CD4-positive, CD25-positive, alpha-beta regulatory T cell (primary cell): ENCODE measurements at regions not wholly inside any gene's neighbourhood (a gene's known extent, or its start where the extent isn't known, plus 50 kb on each side); places are given as distances from the start of the nearest gene placed in this dataset.
A peak's percentile ranks its signal among the peaks of the same experiment; 100 is the strongest.

Source experiments
- ATAC-seq, 2 donors: fragments of 150-1000 bp; cut with Tn5 transposase; one replicate each; pipeline ENCODE4 v1.10.0; 2021; ENCODE audit warnings: low read depth in 2 of 2, moderate number of reproducible peaks in 2 of 2, moderate library complexity in 1 of 2
- DNase-seq, 3 donors: peaks; one replicate each; pipeline versions ENCODE4 v3.0.0 to v3.0.0-alpha.2; 2012 to 2022; ENCODE audit warnings: mixed read lengths in 1 of 3
- H3K27ac ChIP-seq: one replicate; pipeline ENCODE4 v1.7.0; 2013; ENCODE audit warnings: mild to moderate bottlenecking, low read length; ENCODE audit not compliant: insufficient read depth, poor library complexity, severe bottlenecking
- H3K27me3 ChIP-seq: one replicate; pipeline ENCODE4 v1.7.0; 2013; ENCODE audit warnings: low read length; ENCODE audit not compliant: control insufficient read depth, insufficient read depth
- H3K36me3 ChIP-seq: one replicate; pipeline ENCODE4 v1.7.0; 2013; ENCODE audit warnings: mild to moderate bottlenecking, low read length, moderate library complexity; ENCODE audit not compliant: control insufficient read depth, insufficient read depth
- H3K4me1 ChIP-seq: 2 replicates; pipeline ENCODE4 v1.7.0; 2013; ENCODE audit warnings: mild to moderate bottlenecking, low read length; ENCODE audit not compliant: insufficient read depth, control insufficient read depth, poor library complexity, severe bottlenecking
- H3K4me3 ChIP-seq: one replicate; pipeline ENCODE4 v1.7.0; 2013; ENCODE audit warnings: low read depth, mild to moderate bottlenecking, low read length, moderate library complexity
- H3K9me3 ChIP-seq, 2 experiments: 1 replicate in 1 of 2; 2 replicates in 1 of 2; pipeline ENCODE4 v1.7.0; 2013; ENCODE audit warnings: low read length in 2 of 2, mild to moderate bottlenecking in 1 of 2, moderate library complexity in 1 of 2; ENCODE audit not compliant: control insufficient read depth in 2 of 2
- H3K27ac Mint-ChIP-seq, 3 donors: one replicate each; pipeline ENCODE4 v1.8.0; 2020 to 2022; ENCODE audit warnings: mild to moderate bottlenecking in 3 of 3, mixed read lengths in 3 of 3, moderate library complexity in 2 of 3
- H3K27me3 Mint-ChIP-seq: one replicate; pipeline ENCODE4 v1.8.0; 2022; ENCODE audit warnings: mild to moderate bottlenecking, mixed read lengths
- H3K36me3 Mint-ChIP-seq: one replicate; pipeline ENCODE4 v1.8.0; 2020; ENCODE audit warnings: mixed read lengths
- H3K4me1 Mint-ChIP-seq, 4 donors: one replicate each; pipeline ENCODE4 v1.8.0; 2020 to 2022; ENCODE audit warnings: mixed read lengths in 4 of 4, mild to moderate bottlenecking in 1 of 4
- H3K4me3 Mint-ChIP-seq, 4 donors: one replicate each; pipeline ENCODE4 v1.8.0; 2020 to 2022; ENCODE audit warnings: mild to moderate bottlenecking in 4 of 4, mixed read lengths in 4 of 4, moderate library complexity in 3 of 4
- H3K9me3 Mint-ChIP-seq, 7 donors: one replicate each; pipeline ENCODE4 v1.8.0; 2020 to 2022; ENCODE audit warnings: mixed read lengths in 7 of 7, mild to moderate bottlenecking in 3 of 7, moderate library complexity in 2 of 7

DNA sequence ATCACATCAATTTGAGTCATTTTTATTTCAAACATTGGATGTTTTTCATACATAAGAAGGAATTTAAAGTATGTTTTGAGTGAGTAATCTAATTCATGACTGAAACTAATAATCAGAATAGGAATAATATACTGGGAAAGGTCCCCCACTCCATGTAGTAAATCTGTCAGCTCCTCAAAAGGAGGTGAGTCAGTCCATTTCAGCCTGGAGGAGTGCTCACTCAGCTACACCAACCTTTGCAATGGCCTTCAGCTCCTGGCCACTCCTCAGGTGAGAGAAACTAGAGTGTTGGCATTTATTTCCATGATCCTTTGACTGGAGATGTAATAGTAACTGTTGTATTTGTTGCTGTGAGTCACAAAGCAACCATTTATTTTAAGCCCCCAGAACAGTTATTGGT lies 744.9 kb upstream of the ARRDC4 start:
- H3K27me3 ChIP-seq: no peaks in the 10 kb centered on the region
- no peaks in the 10 kb centered on the region for H3K9me3 ChIP-seq
- no peaks in the 10 kb centered on the region for H3K4me1 Mint-ChIP-seq
- H3K27ac ChIP-seq: no peak overlapping the region
- no peaks in the 10 kb centered on the region for H3K36me3 ChIP-seq
- H3K27me3 Mint-ChIP-seq: peaks cover 4% of the 10 kb centered on the region
- no peaks in the 10 kb centered on the region for H3K36me3 Mint-ChIP-seq
- peaks cover 0 to 4% (median 0%) of the 10 kb centered on the region in 7 donors for H3K9me3 Mint-ChIP-seq
- DNase-seq: no peak
- H3K4me1 ChIP-seq: no peaks in the 10 kb centered on the region
- no peak overlapping the region for H3K4me3 Mint-ChIP-seq
- no peak overlapping the region for H3K4me3 ChIP-seq
- no peak overlapping the region for H3K27ac Mint-ChIP-seq
- no peak for ATAC-seq

DNA sequence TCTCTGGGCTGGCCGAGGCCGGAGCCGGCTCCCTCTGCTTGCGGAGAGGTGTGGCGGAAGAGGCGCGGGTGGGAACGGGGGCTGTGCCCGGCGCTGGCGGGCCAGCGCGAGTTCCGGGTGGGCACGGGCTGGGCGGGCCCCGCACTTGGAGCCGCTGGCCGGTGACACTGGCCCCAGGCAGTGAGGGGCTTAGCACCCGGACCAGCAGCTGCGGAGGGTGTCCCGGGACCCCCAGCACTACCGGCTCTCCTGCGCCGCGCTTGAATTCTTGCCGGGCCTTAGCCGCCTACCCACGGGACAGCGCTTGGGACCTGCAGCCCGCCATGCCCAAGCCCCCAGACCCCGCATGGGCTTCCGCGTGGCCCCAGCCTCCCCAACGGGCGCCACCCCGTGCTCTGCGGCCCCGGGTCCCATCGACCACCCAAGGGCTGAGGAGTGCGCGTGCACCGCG lies 736.3 kb upstream of the ARRDC4 start:
- Histone ChIP-seq H3K27ac (no peak overlapping the region), H3K9me3 (no peaks in the 10 kb centered on the region), H3K27me3 (no peaks in the 10 kb centered on the region), H3K4me1 (no peaks in the 10 kb centered on the region), H3K4me3 (no peak overlapping the region), H3K36me3 (no peaks in the 10 kb centered on the region)
- no peak for DNase-seq
- Mint-ChIP-seq H3K4me3 (no peak overlapping the region), H3K27me3 (no peaks in the 10 kb centered on the region), H3K4me1 (no peaks in the 10 kb centered on the region), H3K36me3 (no peaks in the 10 kb centered on the region), H3K27ac (no peak overlapping the region), H3K9me3 (peaks cover 0 to 6% (median 2%) of the 10 kb centered on the region in 7 donors)
- ATAC-seq: no peak

DNA sequence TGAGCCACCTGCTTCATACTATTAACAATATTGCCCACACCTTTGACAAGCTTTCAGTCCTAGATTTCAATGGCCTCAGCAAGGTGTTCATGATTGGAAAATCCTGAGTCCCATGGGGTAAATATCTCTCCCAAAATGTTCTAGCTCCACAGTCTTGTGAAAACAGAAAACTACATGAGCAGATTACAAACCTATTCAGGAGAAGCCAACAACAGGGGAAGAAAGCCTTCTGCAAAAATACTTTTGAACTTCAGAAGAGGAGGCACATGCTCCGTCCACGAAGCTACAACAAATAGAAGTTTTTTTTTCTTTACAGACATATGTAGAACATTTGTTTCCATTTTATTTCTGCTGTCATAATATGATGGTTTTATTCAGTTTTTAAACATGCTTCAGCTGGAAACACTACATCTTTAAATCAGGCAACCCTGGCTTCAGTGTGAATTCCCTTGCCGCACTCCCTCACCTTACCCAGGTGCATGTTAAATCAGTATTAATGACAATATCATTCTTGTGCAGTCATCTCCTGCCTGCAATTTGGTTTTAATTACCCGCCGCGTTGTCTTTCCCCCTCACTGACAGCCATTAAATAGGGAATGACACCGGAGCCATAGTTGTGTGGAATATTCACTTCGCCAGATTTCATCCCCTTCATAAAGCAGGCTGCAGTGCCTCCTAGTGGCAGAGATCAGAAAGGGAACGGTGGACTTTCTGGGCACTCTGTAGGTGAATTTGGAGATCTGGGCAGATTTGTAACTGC lies 725.5 kb upstream of the ARRDC4 start:
- Mint-ChIP-seq H3K9me3 (peaks cover 0 to 4% (median 1%) of the 10 kb centered on the region in 7 donors), H3K27me3 (no peaks in the 10 kb centered on the region), H3K4me3 (no peak overlapping the region), H3K4me1 (no peaks in the 10 kb centered on the region), H3K27ac (no peak overlapping the region), H3K36me3 (no peaks in the 10 kb centered on the region)
- ATAC-seq: no peak
- H3K27me3 ChIP-seq: no peaks in the 10 kb centered on the region
- H3K36me3 ChIP-seq: no peaks in the 10 kb centered on the region
- no peak overlapping the region for H3K27ac ChIP-seq
- H3K4me3 ChIP-seq: no peak overlapping the region
- peak in 2 of 3 donors; percentile 1 to 17 for DNase-seq
- H3K4me1 ChIP-seq: no peaks in the 10 kb centered on the region
- no peaks in the 10 kb centered on the region for H3K9me3 ChIP-seq

DNA sequence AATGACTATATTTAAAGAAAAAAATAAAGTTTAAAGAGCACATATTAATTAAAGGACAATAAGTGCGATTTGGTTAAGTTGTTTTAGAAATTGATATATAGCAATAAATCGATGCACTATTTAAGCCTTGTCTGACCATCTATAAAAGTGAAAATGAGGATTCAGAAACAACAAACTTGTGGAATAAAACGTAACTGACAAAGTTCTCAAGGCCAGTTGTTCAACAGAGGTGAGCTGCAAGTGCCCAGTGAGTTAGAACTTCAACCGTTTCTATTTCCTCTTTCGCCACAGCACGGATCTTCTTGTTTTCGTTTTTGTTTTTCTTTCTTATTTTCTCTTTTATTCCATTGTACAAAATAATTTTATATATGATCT lies 724.9 kb upstream of the ARRDC4 start:
- no peak overlapping the region for H3K4me3 Mint-ChIP-seq
- Histone ChIP-seq H3K4me1 (no peaks in the 10 kb centered on the region), H3K27ac (no peak overlapping the region), H3K4me3 (no peak overlapping the region), H3K27me3 (no peaks in the 10 kb centered on the region), H3K9me3 (no peaks in the 10 kb centered on the region), H3K36me3 (no peaks in the 10 kb centered on the region)
- H3K27ac Mint-ChIP-seq: no peak overlapping the region
- DNase-seq: no peak
- H3K9me3 Mint-ChIP-seq: peaks cover 0 to 4% (median 1%) of the 10 kb centered on the region in 7 donors
- no peaks in the 10 kb centered on the region for H3K27me3 Mint-ChIP-seq
- no peaks in the 10 kb centered on the region for H3K36me3 Mint-ChIP-seq
- ATAC-seq: no peak
- H3K4me1 Mint-ChIP-seq: no peaks in the 10 kb centered on the region

DNA sequence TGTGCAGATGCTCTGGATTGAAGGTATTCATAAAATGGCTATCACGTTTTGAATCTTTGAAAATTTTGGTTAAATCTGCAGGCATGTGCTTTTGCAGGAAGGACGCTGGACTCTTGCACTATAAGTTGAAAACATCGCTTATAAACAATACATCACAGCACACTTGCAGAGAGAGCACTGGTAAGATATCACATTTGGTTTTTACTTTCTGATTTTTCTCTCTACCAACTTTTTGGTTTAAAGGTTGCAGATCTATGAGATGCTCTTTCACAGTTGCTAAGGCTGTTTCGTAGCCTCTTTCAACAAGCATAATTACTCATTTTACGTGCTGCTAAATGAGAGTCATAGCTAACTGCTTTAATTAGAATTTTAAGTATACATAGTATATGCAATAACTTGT lies 724.4 kb upstream of the ARRDC4 start:
- no peak overlapping the region for H3K27ac ChIP-seq
- no peaks in the 10 kb centered on the region for H3K27me3 Mint-ChIP-seq
- H3K36me3 Mint-ChIP-seq: no peaks in the 10 kb centered on the region
- DNase-seq: no peak
- H3K4me3 ChIP-seq: no peak overlapping the region
- H3K27ac Mint-ChIP-seq: no peak overlapping the region
- H3K36me3 ChIP-seq: no peaks in the 10 kb centered on the region
- no peaks in the 10 kb centered on the region for H3K4me1 Mint-ChIP-seq
- no peaks in the 10 kb centered on the region for H3K9me3 ChIP-seq
- no peak overlapping the region for H3K4me3 Mint-ChIP-seq
- H3K9me3 Mint-ChIP-seq: peaks cover 0 to 4% (median 0%) of the 10 kb centered on the region in 7 donors
- H3K27me3 ChIP-seq: no peaks in the 10 kb centered on the region
- ATAC-seq: no peak
- no peaks in the 10 kb centered on the region for H3K4me1 ChIP-seq

DNA sequence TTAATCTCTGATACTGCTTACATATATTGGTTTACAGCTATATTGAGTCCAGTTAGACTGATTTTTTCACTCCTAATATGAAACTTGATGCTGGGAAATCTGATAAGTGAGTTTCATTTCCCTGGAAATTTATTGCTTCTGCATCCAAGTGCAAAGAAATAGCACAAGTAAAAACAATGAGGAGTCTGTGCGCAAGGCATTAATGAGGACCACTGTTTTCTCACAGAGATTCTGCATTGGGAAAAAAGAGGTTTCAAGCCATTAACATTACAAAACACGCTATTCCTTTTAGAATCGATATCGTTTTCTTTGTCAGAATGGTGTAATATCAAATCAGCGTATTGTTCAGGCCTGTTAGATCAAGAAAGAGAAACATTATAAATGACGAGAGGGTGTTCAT lies 723.3 kb upstream of the ARRDC4 start:
- no peak overlapping the region for H3K27ac ChIP-seq
- DNase-seq (no peak), ATAC-seq (no peak)
- Mint-ChIP-seq H3K27ac (no peak overlapping the region), H3K27me3 (no peaks in the 10 kb centered on the region), H3K36me3 (no peaks in the 10 kb centered on the region), H3K9me3 (peaks cover 0 to 4% (median 1%) of the 10 kb centered on the region in 7 donors), H3K4me1 (no peaks in the 10 kb centered on the region), H3K4me3 (no peak overlapping the region)
- no peaks in the 10 kb centered on the region for H3K9me3 ChIP-seq
- H3K36me3 ChIP-seq: no peaks in the 10 kb centered on the region
- H3K27me3 ChIP-seq: no peaks in the 10 kb centered on the region
- no peak overlapping the region for H3K4me3 ChIP-seq
- no peaks in the 10 kb centered on the region for H3K4me1 ChIP-seq

DNA sequence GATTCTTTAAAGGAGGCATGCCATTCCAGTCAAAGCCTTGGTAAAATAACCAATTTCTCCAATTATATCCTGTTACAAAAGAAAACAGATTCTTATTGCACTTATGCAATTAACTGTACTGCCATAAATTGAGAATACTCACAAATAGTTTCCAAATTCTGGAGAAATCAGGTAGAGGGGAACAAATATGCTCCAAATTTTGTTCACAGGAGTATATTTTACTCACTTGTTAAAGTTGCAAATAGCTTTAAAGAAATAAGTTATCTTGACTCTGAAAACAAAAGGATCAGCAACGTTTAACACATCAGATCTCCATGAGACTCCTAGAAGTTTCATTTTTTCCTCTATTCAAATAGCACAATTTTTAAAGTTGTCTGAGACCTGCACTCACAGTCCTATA lies 712.1 kb upstream of the ARRDC4 start:
- H3K4me3 ChIP-seq: no peak overlapping the region
- no peak overlapping the region for H3K27ac ChIP-seq
- H3K9me3 ChIP-seq: peaks cover 0 to 2% of the 10 kb centered on the region in 2 experiments
- no peaks in the 10 kb centered on the region for H3K27me3 Mint-ChIP-seq
- no peak overlapping the region for H3K4me3 Mint-ChIP-seq
- H3K36me3 ChIP-seq: no peaks in the 10 kb centered on the region
- H3K27ac Mint-ChIP-seq: no peak overlapping the region
- ATAC-seq (no peak), DNase-seq (no peak)
- H3K36me3 Mint-ChIP-seq: no peaks in the 10 kb centered on the region
- no peaks in the 10 kb centered on the region for H3K27me3 ChIP-seq
- no peaks in the 10 kb centered on the region for H3K4me1 ChIP-seq
- H3K4me1 Mint-ChIP-seq: no peaks in the 10 kb centered on the region
- peaks cover 0 to 20% (median 5%) of the 10 kb centered on the region in 7 donors for H3K9me3 Mint-ChIP-seq

DNA sequence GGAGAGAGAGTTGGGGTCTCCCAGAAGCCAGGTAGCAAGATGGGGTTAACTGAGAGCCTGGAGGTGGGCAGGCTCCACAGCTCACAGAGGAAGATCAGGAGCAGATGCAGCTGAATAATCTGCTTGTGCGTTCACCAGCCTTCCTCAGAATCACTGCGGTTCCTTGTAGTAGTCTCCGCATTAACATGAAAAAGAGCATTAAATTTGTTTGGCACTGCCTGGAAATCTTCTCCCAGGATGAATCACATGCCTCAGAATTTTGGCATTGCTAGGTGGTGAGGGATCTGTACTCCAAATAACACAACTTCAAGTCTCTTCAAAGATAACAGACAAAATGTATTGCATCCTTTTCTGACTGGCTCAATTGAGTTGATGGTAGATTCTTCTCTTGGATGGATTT lies 700.6 kb upstream of the ARRDC4 start:
- Mint-ChIP-seq H3K36me3 (no peaks in the 10 kb centered on the region), H3K9me3 (peaks cover 0 to 31% (median 10%) of the 10 kb centered on the region in 7 donors), H3K4me3 (no peak overlapping the region), H3K27ac (no peak overlapping the region), H3K4me1 (no peaks in the 10 kb centered on the region), H3K27me3 (no peaks in the 10 kb centered on the region)
- no peaks in the 10 kb centered on the region for H3K36me3 ChIP-seq
- ATAC-seq: no peak
- peaks cover 0 to 2% of the 10 kb centered on the region in 2 experiments for H3K9me3 ChIP-seq
- H3K27ac ChIP-seq: no peak overlapping the region
- no peaks in the 10 kb centered on the region for H3K27me3 ChIP-seq
- no peaks in the 10 kb centered on the region for H3K4me1 ChIP-seq
- H3K4me3 ChIP-seq: no peak overlapping the region
- no peak for DNase-seq
